GM18498 (cell line): ENCODE measurements at regions not wholly inside any gene's neighbourhood (a gene's known extent, or its start where the extent isn't known, plus 50 kb on each side); places are given as distances from the start of the nearest gene placed in this dataset.
"Not testable (repeated sequence)": the region's sequence is repeated elsewhere in the genome, so short reads cannot be mapped to it uniquely, and the experiment has no call there.

Experiments
- ATAC-seq: cut with Tn5 transposase; IDR thresholded peaks from one replicate; pipeline ENCODE4 v1.9.1; 2021; ENCODE audit warnings: mild to moderate bottlenecking, moderate library complexity; ENCODE audit not compliant: unreplicated experiment

DNA sequence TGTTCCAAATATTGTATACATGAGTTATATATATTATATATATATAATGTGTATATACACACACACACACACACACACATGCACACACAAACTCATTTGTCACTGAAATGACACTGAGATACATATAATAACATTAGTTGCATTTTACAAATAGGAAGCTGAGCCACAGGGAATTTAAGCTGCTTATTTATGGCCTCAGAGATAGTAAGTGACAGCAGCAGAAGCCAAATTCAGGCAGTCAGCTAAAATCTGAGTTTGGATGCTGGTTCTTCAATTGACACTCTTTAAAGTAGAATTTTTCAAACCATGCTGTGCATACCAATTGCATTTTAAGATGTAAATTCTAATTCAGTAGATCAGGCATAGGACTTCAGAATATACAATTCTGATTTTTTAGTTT lies 163.3 kb upstream of the CTSO start:
- ATAC-seq = no peak

GRCh38 chr4:156113138-156113765 lies 159.6 kb upstream of the CTSO start:
- no peak for ATAC-seq

GRCh38 chr4:156111686-156112085 lies 158.0 kb upstream of the CTSO start:
- no peak for ATAC-seq

- ATAC-seq = no peak
Observed at GRCh38 chr4:156109943-156110900, 156.6 kb upstream of the CTSO start.

DNA sequence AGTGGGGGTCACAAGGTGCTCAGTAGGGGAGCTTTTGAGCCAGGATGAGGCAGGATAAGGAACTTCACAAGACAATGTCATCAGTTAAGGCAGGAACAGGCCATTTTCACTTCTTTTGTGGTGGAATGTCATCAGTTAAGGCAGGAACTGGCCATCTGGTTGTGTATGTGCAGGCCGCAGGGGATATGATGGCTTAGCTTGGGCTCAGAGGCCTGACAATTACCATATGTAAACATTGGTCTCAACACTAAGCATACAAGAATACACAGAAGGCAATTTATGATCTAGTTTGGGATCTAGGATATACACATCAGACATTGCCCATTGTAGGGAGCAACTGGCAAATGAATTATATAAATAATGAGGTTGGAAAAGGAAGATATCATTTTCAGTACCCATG lies 155.4 kb upstream of the CTSO start:
- ATAC-seq = not testable (repeated sequence)

DNA sequence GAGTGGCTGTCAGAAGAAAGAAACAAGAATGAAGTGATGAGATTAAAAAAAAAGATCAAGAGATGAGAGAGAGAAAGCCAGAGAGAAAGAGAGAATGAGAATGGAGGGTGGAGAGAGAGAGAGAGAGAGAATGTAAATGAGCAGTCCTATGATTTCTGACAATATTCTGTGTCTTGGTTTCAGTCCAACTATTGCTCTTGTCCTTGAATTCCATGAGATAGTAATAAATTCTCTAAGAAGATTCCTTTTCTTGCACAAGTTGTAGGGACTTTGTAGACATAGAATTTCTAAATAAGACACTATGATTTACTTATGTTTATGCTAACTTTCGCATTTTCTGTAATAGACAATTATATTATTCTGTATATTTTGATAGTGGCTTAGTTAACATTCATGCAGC lies 149.6 kb upstream of the CTSO start:
- no peak for ATAC-seq

DNA sequence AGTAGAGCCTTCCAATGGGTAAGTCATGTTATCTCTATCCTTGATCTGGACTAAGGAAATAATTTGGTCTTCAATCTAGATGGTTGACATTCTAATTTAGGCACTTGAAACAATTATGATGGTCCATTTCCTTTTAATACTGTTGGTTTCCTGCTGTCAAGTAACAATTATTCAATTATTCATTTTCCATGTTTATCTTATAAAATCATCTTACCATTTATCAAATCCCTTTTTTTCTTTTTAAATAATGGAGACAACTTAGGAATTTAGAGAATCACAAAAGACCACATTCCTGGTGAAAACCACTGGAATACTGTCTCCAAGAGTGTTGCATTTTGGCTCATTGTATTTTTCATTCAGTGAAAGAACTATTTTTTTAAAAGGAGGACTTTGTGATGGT lies 148.7 kb upstream of the CTSO start:
- no peak for ATAC-seq

GRCh38 chr4:156101571-156101970 lies 147.9 kb upstream of the CTSO start:
- ATAC-seq = no peak

DNA sequence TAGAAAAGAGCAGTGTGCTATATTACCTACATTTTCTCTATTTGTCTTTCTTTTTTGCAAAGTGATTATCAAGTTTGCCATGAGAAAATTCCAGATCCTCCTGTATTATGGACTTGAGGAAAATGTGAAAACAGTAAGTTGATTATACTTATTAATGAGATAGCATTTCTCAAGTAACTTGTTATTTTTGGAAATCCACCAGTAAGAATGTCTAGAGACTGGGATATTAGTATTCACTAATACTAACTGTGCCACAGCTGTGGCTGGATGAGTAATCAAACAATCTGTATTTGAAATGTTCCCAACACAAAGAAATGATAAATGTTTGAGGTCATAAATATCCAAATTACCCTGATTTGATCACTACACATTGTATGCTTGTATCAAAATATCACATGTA lies 147.0 kb upstream of the CTSO start:
- no peak for ATAC-seq

DNA sequence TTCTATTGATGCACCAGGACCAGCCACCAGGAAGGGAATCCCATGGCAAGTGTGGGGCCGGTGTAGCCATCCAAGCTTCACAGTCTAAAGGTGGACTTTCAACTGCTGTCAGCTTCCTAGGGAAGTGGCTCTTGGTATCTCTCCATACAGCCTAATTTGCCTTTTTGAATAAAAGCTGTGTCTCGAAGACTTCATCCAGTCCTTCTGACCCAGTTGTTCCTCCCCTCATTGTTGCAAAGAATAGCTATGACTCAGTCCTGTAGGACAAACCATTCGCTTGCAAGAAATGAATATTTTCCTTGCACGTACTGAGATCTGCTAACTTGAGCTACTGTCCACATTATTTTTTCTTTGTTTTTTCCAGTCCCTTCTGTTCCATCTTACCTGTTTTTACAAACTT lies 145.1 kb upstream of the CTSO start:
- ATAC-seq = no peak

DNA sequence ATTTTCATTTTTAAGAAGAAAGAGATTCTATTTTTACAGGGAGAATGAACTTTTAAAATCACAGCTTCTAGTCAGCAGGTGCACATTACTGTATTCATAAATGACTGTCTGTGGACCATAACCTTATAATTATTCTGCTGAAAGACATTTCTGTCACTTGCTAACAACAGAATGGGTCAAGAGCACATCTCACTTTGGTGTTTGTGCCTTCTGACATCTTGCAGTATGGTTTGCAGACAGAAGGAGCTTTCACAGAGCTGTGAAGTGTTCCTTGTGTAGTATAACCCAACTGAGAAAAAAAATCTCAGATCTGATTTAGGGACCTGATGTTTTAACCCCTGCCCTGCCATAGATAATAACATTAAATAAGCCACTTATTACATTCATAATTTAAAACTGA lies 131.4 kb upstream of the CTSO start:
- no peak for ATAC-seq

GRCh38 chr4:156084373-156084772 lies 130.7 kb upstream of the CTSO start:
- ATAC-seq = no peak

DNA sequence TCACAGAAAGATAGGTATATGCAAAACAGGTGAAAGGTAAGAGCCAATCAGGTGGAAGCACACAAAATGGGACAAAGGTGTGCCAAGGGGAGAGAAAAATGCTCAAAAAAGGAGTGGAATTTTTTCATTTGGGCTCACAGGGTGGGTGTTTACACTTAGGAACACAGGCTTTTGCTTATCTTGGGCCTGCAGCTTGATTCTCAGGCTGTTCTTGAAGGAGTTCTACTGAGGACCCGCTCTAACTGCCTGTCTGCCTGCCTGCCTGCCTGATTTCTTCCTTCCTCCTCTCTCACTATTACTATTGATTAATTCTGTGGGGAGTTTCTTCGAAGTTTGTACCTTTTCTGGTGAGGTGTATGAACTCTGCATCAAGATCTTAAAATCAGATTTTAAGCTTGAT lies 120.3 kb upstream of the CTSO start:
- no peak for ATAC-seq

GRCh38 chr4:156060661-156061060 lies 107.0 kb upstream of the CTSO start:
- no peak for ATAC-seq

- ATAC-seq = no peak
Observed at GRCh38 chr4:156053174-156053573, 99.5 kb upstream of the CTSO start.

DNA sequence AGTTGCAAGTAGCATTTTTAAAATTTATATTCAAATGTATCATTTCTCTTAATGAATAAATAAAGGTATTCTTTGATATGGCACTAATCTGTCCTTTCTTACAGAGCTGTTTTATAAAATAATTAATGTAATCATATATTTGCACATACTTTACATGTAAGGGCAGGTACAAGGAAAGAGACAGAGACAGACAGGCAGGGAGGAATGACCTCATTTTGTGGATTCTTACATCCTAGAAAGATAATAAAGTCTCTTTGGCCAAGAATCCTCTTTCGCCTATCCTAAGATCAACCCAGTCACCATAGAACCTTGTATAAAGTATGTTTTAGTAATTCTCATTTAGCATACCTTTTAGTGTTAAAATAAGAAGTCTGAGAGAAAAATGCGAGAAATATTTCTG lies 98.5 kb upstream of the CTSO start:
- ATAC-seq = no peak

DNA sequence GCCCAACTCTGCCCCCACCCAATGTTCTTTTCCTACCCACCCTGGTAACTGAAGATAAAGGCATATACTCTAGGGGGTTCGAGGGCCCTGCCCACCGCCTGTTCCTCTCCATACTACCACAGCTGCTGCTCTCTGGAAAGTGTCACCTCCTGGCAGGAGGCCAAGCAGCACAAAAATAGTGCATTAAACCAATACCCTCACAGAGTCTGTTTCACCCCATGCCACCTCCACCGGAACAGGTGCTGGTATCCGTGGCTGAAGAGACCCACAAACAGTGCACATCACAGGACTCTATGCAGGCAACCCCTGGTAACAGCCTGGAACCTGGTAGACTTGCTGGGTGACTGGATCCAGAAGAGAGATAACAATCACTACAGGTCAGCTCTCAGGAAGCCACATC lies 85.1 kb upstream of the CTSO start:
- no peak for ATAC-seq

DNA sequence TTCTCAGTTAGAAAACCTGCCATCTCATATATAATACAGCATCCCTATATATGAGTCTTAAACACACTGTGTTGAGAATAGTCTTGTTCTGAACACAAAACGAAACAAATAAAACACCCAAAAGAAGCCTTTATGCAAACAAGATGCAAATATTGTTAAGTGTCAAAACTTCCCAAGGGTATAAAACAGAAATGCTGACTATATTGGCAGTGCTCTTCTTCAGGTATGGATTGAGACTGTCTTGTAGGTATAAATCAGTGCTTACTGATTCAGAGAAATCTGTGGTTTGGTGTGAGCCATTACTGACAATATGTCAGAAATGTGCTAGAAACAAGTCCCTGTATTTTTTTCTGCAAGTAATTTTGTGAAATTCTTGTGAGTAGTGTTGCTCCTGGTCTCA lies 82.8 kb upstream of the CTSO start:
- no peak for ATAC-seq

DNA sequence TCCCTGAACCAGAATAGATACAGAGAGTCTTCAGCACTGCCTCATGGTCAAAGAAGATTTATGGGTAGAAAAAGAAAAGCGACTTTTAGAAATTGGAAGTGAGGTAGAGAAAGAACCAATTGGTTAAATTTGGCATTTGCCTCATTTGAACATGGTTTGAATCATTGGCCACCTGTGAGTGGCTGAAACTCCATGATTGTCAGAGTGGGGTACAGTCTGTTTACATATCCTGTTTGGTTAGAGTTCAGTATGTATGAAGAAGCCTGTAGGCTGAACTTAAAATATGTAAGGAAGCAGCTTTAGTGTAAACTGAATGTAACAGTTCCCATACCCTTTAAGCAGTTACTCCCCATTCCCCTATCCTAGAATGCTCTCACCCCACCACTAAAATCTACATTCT lies 76.0 kb upstream of the CTSO start:
- no peak for ATAC-seq

- no peak for ATAC-seq
Observed at GRCh38 chr4:156021298-156021697, 67.6 kb upstream of the CTSO start.

DNA sequence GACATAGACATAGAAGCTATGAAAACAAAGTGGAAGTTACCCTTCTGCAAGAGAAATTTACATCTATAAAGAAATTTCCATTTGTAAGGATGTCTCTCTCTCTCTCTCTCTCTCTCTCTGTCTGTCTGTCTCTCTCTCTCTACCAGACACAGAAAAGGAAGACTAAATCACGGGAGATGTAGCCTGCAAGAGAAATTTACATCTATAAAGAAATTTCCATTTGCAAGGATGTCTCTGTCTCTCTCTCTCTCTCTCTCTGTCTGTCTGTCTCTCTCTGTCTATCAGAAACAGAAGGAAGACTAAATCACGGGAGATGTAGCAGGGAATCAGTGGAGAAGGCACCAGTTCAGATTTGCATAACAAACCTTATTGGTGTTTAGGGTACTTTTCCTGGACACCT lies 65.6 kb upstream of the CTSO start:
- ATAC-seq = no peak

DNA sequence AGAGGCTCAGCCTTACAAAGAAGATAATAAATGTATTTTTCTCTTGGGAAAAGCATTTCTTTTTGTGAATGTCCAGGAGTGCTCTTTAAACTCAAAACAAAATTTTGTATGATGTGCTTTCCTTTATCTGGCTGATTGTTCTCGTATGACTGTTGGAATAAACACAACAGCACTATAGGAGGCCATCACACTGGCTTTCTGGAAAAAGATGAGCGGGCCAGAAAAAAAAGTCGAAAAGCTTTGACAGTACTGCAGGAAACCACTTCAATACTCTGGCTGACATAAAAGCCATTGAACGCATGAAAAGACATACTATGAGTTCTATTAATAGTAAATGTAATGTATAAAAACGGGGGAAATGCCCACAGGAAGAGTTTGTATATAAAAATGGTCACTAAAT lies 64.7 kb upstream of the CTSO start:
- no peak for ATAC-seq
